CD14-positive monocyte (primary cell): ENCODE measurements at regions not wholly inside any gene's neighbourhood (a gene's known extent, or its start where the extent isn't known, plus 50 kb on each side); places are given as distances from the start of the nearest gene placed in this dataset.

ENCODE experiments used
- DNase-seq, 3 donors: peaks; one replicate each; pipeline ENCODE4 v3.0.0-alpha.2; 2011 to 2022
- H2AFZ ChIP-seq: 2 replicates; pipeline ENCODE4 v1.6.0; 2012; ENCODE audit warnings: mild to moderate bottlenecking, low read depth, low read length, inconsistent platforms; ENCODE audit not compliant: insufficient read depth, poor library complexity, severe bottlenecking
- H3K27ac ChIP-seq, 2 donors: 1 replicate in 1 of 2; 2 replicates in 1 of 2; pipeline ENCODE4 v1.5.1; 2012 to 2013; ENCODE audit warnings: low read length in 2 of 2, control low read depth in 1 of 2, inconsistent platforms in 1 of 2, low read depth in 1 of 2, mild to moderate bottlenecking in 1 of 2
- H3K27me3 ChIP-seq, 2 donors: one replicate each; pipeline versions ENCODE4 v1.6.0 to v1.6.1; 2011 to 2013; ENCODE audit warnings: low read length in 2 of 2; ENCODE audit not compliant: control insufficient read depth in 2 of 2, insufficient read depth in 2 of 2
- H3K36me3 ChIP-seq, 2 donors: replicated peaks in 1 of 2; 1 replicate in 1 of 2; 2 replicates in 1 of 2; pipeline versions ENCODE4 v1.5.1 to v1.6.1; 2012 to 2013; ENCODE audit warnings: low read length in 2 of 2, control low read depth in 1 of 2, inconsistent platforms in 1 of 2, mild to moderate bottlenecking in 1 of 2; ENCODE audit not compliant: insufficient read depth in 2 of 2, control insufficient read depth in 1 of 2
- H3K4me1 ChIP-seq, 2 donors: 1 replicate in 1 of 2; 2 replicates in 1 of 2; pipeline versions ENCODE4 v1.5.1 to v1.6.1; 2012 to 2013; ENCODE audit warnings: low read length in 2 of 2, control low read depth in 1 of 2, inconsistent platforms in 1 of 2, mild to moderate bottlenecking in 1 of 2, moderate library complexity in 1 of 2; ENCODE audit not compliant: insufficient read depth in 2 of 2, control insufficient read depth in 1 of 2
- H3K4me2 ChIP-seq: replicated peaks from 2 replicates; pipeline ENCODE3; 2012; ENCODE audit warnings: low read length, moderate library complexity, mild to moderate bottlenecking; ENCODE audit not compliant: poor library complexity, severe bottlenecking; ENCODE audit errors: extremely low read depth
- H3K4me3 ChIP-seq, 3 experiments: fragments of 200-600 bp in 1 of 3; sonication (generic) in 1 of 3; replicated peaks in 1 of 3; 1 replicate in 2 of 3; 2 replicates in 1 of 3; pipeline ENCODE4 v1.5.1; 2011 to 2013; ENCODE audit warnings: low read length in 3 of 3, mild to moderate bottlenecking in 3 of 3, control low read depth in 2 of 3, low read depth in 2 of 3, inconsistent platforms in 1 of 3, moderate library complexity in 1 of 3
- H3K79me2 ChIP-seq: 2 replicates; pipeline ENCODE4 v1.6.0; 2012; ENCODE audit warnings: mild to moderate bottlenecking, control low read depth, inconsistent platforms, low read length, moderate library complexity; ENCODE audit not compliant: insufficient read depth
- H3K9ac ChIP-seq: 2 replicates; pipeline ENCODE4 v1.6.0; 2017; ENCODE audit warnings: low read length, mild to moderate bottlenecking; ENCODE audit not compliant: insufficient read depth, poor library complexity, severe bottlenecking
- H3K9me3 ChIP-seq, 2 donors: replicated peaks in 1 of 2; 1 replicate in 1 of 2; 2 replicates in 1 of 2; pipeline versions ENCODE4 v1.5.1 to v1.6.1; 2012 to 2013; ENCODE audit warnings: low read length in 2 of 2, control low read depth in 1 of 2; ENCODE audit not compliant: control insufficient read depth in 1 of 2, insufficient read depth in 1 of 2
- H4K20me1 ChIP-seq: 2 replicates; pipeline ENCODE4 v1.6.0; 2012; ENCODE audit warnings: mild to moderate bottlenecking, low read length, control low read depth, moderate library complexity; ENCODE audit not compliant: insufficient read depth
- H3K27ac Mint-ChIP-seq, 7 donors: one replicate each; pipeline ENCODE4 v1.8.0; 2020; ENCODE audit warnings: mild to moderate bottlenecking in 7 of 7, mixed read lengths in 7 of 7, moderate library complexity in 6 of 7, inconsistent platforms in 2 of 7
- H3K27me3 Mint-ChIP-seq, 3 donors: one replicate each; pipeline ENCODE4 v1.8.0; 2021 to 2022; ENCODE audit warnings: low read depth in 3 of 3, mild to moderate bottlenecking in 3 of 3, mixed read lengths in 3 of 3, moderate library complexity in 3 of 3, inconsistent platforms in 1 of 3
- H3K36me3 Mint-ChIP-seq, 2 donors: one replicate each; pipeline ENCODE4 v1.8.0; 2020; ENCODE audit warnings: mixed read lengths in 2 of 2, inconsistent platforms in 1 of 2, mild to moderate bottlenecking in 1 of 2
- H3K4me1 Mint-ChIP-seq: one replicate; pipeline ENCODE4 v1.8.0; 2020; ENCODE audit warnings: mild to moderate bottlenecking, mixed read lengths
- H3K4me3 Mint-ChIP-seq, 2 donors: one replicate each; pipeline ENCODE4 v1.8.0; 2020; ENCODE audit warnings: mild to moderate bottlenecking in 2 of 2, mixed read lengths in 2 of 2, moderate library complexity in 1 of 2
- H3K9me3 Mint-ChIP-seq, 7 donors: one replicate each; pipeline ENCODE4 v1.8.0; 2020 to 2022; ENCODE audit warnings: mixed read lengths in 7 of 7, mild to moderate bottlenecking in 6 of 7, moderate library complexity in 6 of 7, inconsistent platforms in 2 of 7
- WGBS: methylation state at CpG from one replicate; pipeline ENCODE4 v1.1.5; 2013; ENCODE audit warnings: missing lambda C conversion rate; ENCODE audit not compliant: insufficient coverage; 5-methylcytosine and 5-hydroxymethylcytosine counted together
- intact Hi-C, 2 donors: fragments of 100-400 bp; cut with micrococcal nuclease; formaldehyde crosslinking; loops; one replicate each; pipeline versions ENCODE4 v1.15.0 to v1.15.1; 2023
- TF ChIP-seq, protein P1 (sequence below): fragments of 200-600 bp; IDR thresholded peaks from one replicate; pipeline ENCODE4 v1.8.0; 2022; ENCODE audit warnings: antibody characterized with exemption, mild to moderate bottlenecking

DNA sequence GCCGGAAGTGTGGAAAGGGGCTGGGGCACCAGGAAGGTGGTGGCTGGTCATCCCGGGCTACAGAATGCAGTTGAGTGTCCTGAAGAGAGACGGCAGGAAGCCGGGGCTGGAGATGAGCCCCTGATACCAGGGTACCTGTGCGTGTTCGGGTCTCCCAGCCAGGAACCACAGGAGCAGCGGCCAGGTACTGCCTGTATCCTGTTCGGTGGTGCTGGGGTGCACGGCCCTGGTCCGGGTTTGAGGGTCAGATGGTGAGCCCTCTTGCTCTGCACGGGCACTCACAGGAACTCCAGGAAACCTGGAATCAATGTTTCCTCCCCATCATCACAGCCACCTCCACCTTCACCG lies 253.1 kb upstream of the B3GAT1 start:
- no peaks in the 10 kb centered on the region for H3K36me3 Mint-ChIP-seq
- H3K9me3 ChIP-seq: no peaks in the 10 kb centered on the region
- TF ChIP-seq, protein P1, sequence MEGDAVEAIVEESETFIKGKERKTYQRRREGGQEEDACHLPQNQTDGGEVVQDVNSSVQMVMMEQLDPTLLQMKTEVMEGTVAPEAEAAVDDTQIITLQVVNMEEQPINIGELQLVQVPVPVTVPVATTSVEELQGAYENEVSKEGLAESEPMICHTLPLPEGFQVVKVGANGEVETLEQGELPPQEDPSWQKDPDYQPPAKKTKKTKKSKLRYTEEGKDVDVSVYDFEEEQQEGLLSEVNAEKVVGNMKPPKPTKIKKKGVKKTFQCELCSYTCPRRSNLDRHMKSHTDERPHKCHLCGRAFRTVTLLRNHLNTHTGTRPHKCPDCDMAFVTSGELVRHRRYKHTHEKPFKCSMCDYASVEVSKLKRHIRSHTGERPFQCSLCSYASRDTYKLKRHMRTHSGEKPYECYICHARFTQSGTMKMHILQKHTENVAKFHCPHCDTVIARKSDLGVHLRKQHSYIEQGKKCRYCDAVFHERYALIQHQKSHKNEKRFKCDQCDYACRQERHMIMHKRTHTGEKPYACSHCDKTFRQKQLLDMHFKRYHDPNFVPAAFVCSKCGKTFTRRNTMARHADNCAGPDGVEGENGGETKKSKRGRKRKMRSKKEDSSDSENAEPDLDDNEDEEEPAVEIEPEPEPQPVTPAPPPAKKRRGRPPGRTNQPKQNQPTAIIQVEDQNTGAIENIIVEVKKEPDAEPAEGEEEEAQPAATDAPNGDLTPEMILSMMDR: no peak
- no peaks in the 10 kb centered on the region for H3K4me1 Mint-ChIP-seq
- no peak overlapping the region for H2AFZ ChIP-seq
- 79% methylated on average over 12 of the region's 12 CpGs for WGBS
- H4K20me1 ChIP-seq: no peaks in the 10 kb centered on the region
- no peak for DNase-seq
- no peak overlapping the region for H3K4me3 Mint-ChIP-seq
- no peaks in the 10 kb centered on the region for H3K4me1 ChIP-seq
- intact Hi-C loops: no loop called here
- H3K36me3 ChIP-seq: no peaks in the 10 kb centered on the region
- peaks cover 2 to 8% (median 3%) of the 10 kb centered on the region in 3 donors for H3K27me3 Mint-ChIP-seq
- H3K27me3 ChIP-seq: no peaks in the 10 kb centered on the region
- H3K9me3 Mint-ChIP-seq: peaks cover 0 to 12% (median 6%) of the 10 kb centered on the region in 7 donors
- H3K27ac ChIP-seq: no peak overlapping the region
- no peak overlapping the region for H3K9ac ChIP-seq
- H3K4me3 ChIP-seq: no peak overlapping the region
- H3K4me2 ChIP-seq: no peak overlapping the region
- no peak overlapping the region for H3K27ac Mint-ChIP-seq
- no peaks in the 10 kb centered on the region for H3K79me2 ChIP-seq

GRCh38 chr11:134664447-134665187 lies 252.6 kb upstream of the B3GAT1 start:
- no peaks in the 10 kb centered on the region for H3K36me3 Mint-ChIP-seq
- intact Hi-C loops: no loop called here

More at GRCh38 chr11:134664447-134665187, 252.6 kb upstream of the B3GAT1 start:
- no peak for DNase-seq
- H3K27ac Mint-ChIP-seq: no peak overlapping the region
- TF ChIP-seq, protein P1: no peak
- H3K79me2 ChIP-seq: no peaks in the 10 kb centered on the region
- no peaks in the 10 kb centered on the region for H3K36me3 ChIP-seq
- H3K27ac ChIP-seq: no peak overlapping the region
- H2AFZ ChIP-seq: no peak overlapping the region
- no peaks in the 10 kb centered on the region for H4K20me1 ChIP-seq
- H3K4me1 Mint-ChIP-seq: no peaks in the 10 kb centered on the region
- H3K4me3 Mint-ChIP-seq: no peak overlapping the region
- H3K4me2 ChIP-seq: no peak overlapping the region
- H3K9me3 ChIP-seq: peaks cover 0 to 2% of the 10 kb centered on the region in 2 donors
- H3K27me3 ChIP-seq: no peaks in the 10 kb centered on the region
- 80% methylated on average over 5 of the region's 25 CpGs for WGBS
- H3K9me3 Mint-ChIP-seq: peaks cover 2 to 17% (median 11%) of the 10 kb centered on the region in 7 donors
- H3K4me1 ChIP-seq: no peaks in the 10 kb centered on the region
- peaks cover under 1 to 8% (median 3%) of the 10 kb centered on the region in 3 donors for H3K27me3 Mint-ChIP-seq
- no peak overlapping the region for H3K9ac ChIP-seq
- no peak overlapping the region for H3K4me3 ChIP-seq
